Neuronal stem cell (in vitro differentiated cells): ENCODE measurements at regions not wholly inside any gene's neighbourhood (a gene's known extent, or its start where the extent isn't known, plus 50 kb on each side); places are given as distances from the start of the nearest gene placed in this dataset.

Experiments
- DNase-seq: peaks from one replicate; pipeline ENCODE4 v3.0.0-alpha.2; 2013; ENCODE audit warnings: low spot score
- H2AFZ ChIP-seq: one replicate; pipeline ENCODE4 v1.6.1; 2013; ENCODE audit warnings: mild to moderate bottlenecking, low read length, inconsistent platforms
- H2AK5ac ChIP-seq: 2 replicates; pipeline ENCODE4 v1.6.1; 2013; ENCODE audit warnings: low read depth, mild to moderate bottlenecking, inconsistent platforms, low read length, moderate library complexity, mixed read lengths
- H2BK120ac ChIP-seq: 2 replicates; pipeline ENCODE4 v1.6.1; 2013; ENCODE audit warnings: low read depth, mild to moderate bottlenecking, inconsistent platforms, low read length, moderate library complexity, mixed read lengths
- H2BK12ac ChIP-seq: one replicate; pipeline ENCODE4 v1.6.1; 2013; ENCODE audit warnings: low read length, inconsistent platforms
- H2BK15ac ChIP-seq: 2 replicates; pipeline ENCODE4 v1.6.1; 2013; ENCODE audit warnings: mild to moderate bottlenecking, low read length, inconsistent platforms, mixed read lengths
- H2BK5ac ChIP-seq: one replicate; pipeline ENCODE4 v1.6.1; 2013; ENCODE audit warnings: inconsistent platforms, mild to moderate bottlenecking, low read length, moderate library complexity
- H3K14ac ChIP-seq: one replicate; pipeline ENCODE4 v1.6.1; 2013; ENCODE audit warnings: low read length, inconsistent platforms
- H3K18ac ChIP-seq: 2 replicates; pipeline ENCODE4 v1.6.1; 2013; ENCODE audit warnings: low read length, inconsistent platforms
- H3K23ac ChIP-seq: 2 replicates; pipeline ENCODE4 v1.6.1; 2013; ENCODE audit warnings: low read depth, mild to moderate bottlenecking, mixed read lengths, low read length, inconsistent platforms; ENCODE audit not compliant: poor library complexity
- H3K27ac ChIP-seq: replicated peaks from 3 replicates; pipeline ENCODE4 v1.5.1; 2013; ENCODE audit warnings: low read length, inconsistent platforms
- H3K27me3 ChIP-seq, 3 experiments: 2 replicates each; pipeline ENCODE4 v1.6.1; 2013; ENCODE audit warnings: low read length in 3 of 3, mild to moderate bottlenecking in 2 of 3, inconsistent platforms in 1 of 3, low read depth in 1 of 3, mixed read lengths in 1 of 3, moderate library complexity in 1 of 3; ENCODE audit not compliant: control insufficient read depth in 3 of 3, insufficient read depth in 3 of 3
- H3K36me3 ChIP-seq, 2 donors: replicated peaks in 1 of 2; 2 replicates each; pipeline ENCODE4 v1.6.1; 2013; ENCODE audit warnings: low read length in 2 of 2; ENCODE audit not compliant: control insufficient read depth in 2 of 2, insufficient read depth in 2 of 2
- H3K4ac ChIP-seq: 2 replicates; pipeline ENCODE4 v1.6.1; 2013; ENCODE audit warnings: inconsistent platforms, mild to moderate bottlenecking, low read length, moderate library complexity
- H3K4me1 ChIP-seq, 2 donors: 1 replicate in 1 of 2; 2 replicates in 1 of 2; pipeline ENCODE4 v1.6.1; 2013; ENCODE audit warnings: low read length in 2 of 2, low read depth in 1 of 2; ENCODE audit not compliant: control insufficient read depth in 2 of 2, insufficient read depth in 1 of 2
- H3K4me2 ChIP-seq: one replicate; pipeline ENCODE4 v1.6.1; 2013; ENCODE audit warnings: mild to moderate bottlenecking, low read length, inconsistent platforms; ENCODE audit not compliant: insufficient read depth, poor library complexity, severe bottlenecking
- H3K4me3 ChIP-seq, 2 donors: 2 replicates each; pipeline ENCODE4 v1.5.1; 2013; ENCODE audit warnings: low read length in 2 of 2, mild to moderate bottlenecking in 2 of 2, inconsistent platforms in 1 of 2, moderate library complexity in 1 of 2
- H3K79me1 ChIP-seq: one replicate; pipeline ENCODE4 v1.6.1; 2013; ENCODE audit warnings: low read depth, mild to moderate bottlenecking, inconsistent platforms, low read length, moderate library complexity
- H3K9ac ChIP-seq: one replicate; pipeline ENCODE4 v1.6.1; 2013; ENCODE audit warnings: mild to moderate bottlenecking, low read depth, low read length, inconsistent platforms; ENCODE audit not compliant: poor library complexity
- H3K9me3 ChIP-seq, 2 donors: replicated peaks in 1 of 2; 2 replicates each; pipeline versions ENCODE3 to v1.6.1; 2013; ENCODE audit warnings: low read length in 2 of 2, mild to moderate bottlenecking in 2 of 2, inconsistent platforms in 1 of 2, low read depth in 1 of 2, mixed read lengths in 1 of 2, moderate library complexity in 1 of 2; ENCODE audit not compliant: control insufficient read depth in 2 of 2, insufficient read depth in 1 of 2
- H4K8ac ChIP-seq: one replicate; pipeline ENCODE4 v1.6.1; 2013; ENCODE audit warnings: low read depth, mild to moderate bottlenecking, inconsistent platforms, low read length, moderate library complexity
- H4K91ac ChIP-seq: one replicate; pipeline ENCODE4 v1.6.1; 2013; ENCODE audit warnings: low read length, low read depth, mild to moderate bottlenecking, inconsistent platforms; ENCODE audit not compliant: poor library complexity
- WGBS, 2 donors: extraction: QIAGEN DNeasy Blood & Tissue Kit; methylation state at CpG; one replicate each; pipeline ENCODE4 v1.1.7; 2013; ENCODE audit warnings: missing lambda C conversion rate in 2 of 2, mixed read lengths in 1 of 2; ENCODE audit not compliant: insufficient read length in 2 of 2, insufficient replicate concordance in 1 of 2; ENCODE audit errors: extremely low coverage in 2 of 2; 5-methylcytosine and 5-hydroxymethylcytosine counted together

- H2BK120ac ChIP-seq = no peak overlapping the region
- H3K27me3 ChIP-seq = no peaks in the 10 kb centered on the region
- H3K79me1 ChIP-seq = no peaks in the 10 kb centered on the region
- no peak overlapping the region for H3K4me3 ChIP-seq
- H3K36me3 ChIP-seq = no peaks in the 10 kb centered on the region
- no peak overlapping the region for H3K4ac ChIP-seq
- H2BK12ac ChIP-seq = no peak overlapping the region
- DNase-seq = no peak
- no peaks in the 10 kb centered on the region for H3K9me3 ChIP-seq
- H2AFZ ChIP-seq = no peak overlapping the region
- peaks cover 0 to 5% of the 10 kb centered on the region in 2 donors for H3K4me1 ChIP-seq
- H3K4me2 ChIP-seq = no peak overlapping the region
- no peak overlapping the region for H3K14ac ChIP-seq
- no peak overlapping the region for H3K9ac ChIP-seq
- H4K8ac ChIP-seq = no peak overlapping the region
- H2BK15ac ChIP-seq = no peak overlapping the region
- no peak overlapping the region for H3K27ac ChIP-seq
- peak overlapping the region; percentile 53 for H3K18ac ChIP-seq
- no peak overlapping the region for H3K23ac ChIP-seq
- H2BK5ac ChIP-seq = no peak overlapping the region
- H2AK5ac ChIP-seq = no peak overlapping the region
- H4K91ac ChIP-seq = no peak overlapping the region
- no CpG with 5 or more reads among the region's 3 CpGs for WGBS, 2 donors
Measured at GRCh38 chr10:46233181-46233580, 53.6 kb upstream of the ANTXRL start.

- Histone ChIP-seq H2AFZ (no peak overlapping the region), H3K14ac (peak overlapping the region; percentile 1), H3K18ac (peak overlapping the region; percentile 20), H3K36me3 (no peaks in the 10 kb centered on the region), H2BK120ac (no peak overlapping the region), H2BK15ac (no peak overlapping the region), H2BK12ac (no peak overlapping the region), H2AK5ac (no peak overlapping the region), H4K91ac (no peak overlapping the region), H3K79me1 (no peaks in the 10 kb centered on the region), H4K8ac (no peak overlapping the region), H3K27me3 (no peaks in the 10 kb centered on the region), H3K4me3 (no peak overlapping the region), H3K9ac (no peak overlapping the region), H3K4me1 (no peaks in the 10 kb centered on the region), H3K4ac (no peak overlapping the region), H2BK5ac (peak overlapping the region; percentile 27), H3K9me3 (no peaks in the 10 kb centered on the region), H3K27ac (no peak overlapping the region), H3K4me2 (no peak overlapping the region), H3K23ac (no peak overlapping the region)
- WGBS, 2 donors = no CpG with 5 or more reads among the region's 3 CpGs
- DNase-seq = no peak
Measured at GRCh38 chr10:46234026-46234425, 52.8 kb upstream of the ANTXRL start.

DNA sequence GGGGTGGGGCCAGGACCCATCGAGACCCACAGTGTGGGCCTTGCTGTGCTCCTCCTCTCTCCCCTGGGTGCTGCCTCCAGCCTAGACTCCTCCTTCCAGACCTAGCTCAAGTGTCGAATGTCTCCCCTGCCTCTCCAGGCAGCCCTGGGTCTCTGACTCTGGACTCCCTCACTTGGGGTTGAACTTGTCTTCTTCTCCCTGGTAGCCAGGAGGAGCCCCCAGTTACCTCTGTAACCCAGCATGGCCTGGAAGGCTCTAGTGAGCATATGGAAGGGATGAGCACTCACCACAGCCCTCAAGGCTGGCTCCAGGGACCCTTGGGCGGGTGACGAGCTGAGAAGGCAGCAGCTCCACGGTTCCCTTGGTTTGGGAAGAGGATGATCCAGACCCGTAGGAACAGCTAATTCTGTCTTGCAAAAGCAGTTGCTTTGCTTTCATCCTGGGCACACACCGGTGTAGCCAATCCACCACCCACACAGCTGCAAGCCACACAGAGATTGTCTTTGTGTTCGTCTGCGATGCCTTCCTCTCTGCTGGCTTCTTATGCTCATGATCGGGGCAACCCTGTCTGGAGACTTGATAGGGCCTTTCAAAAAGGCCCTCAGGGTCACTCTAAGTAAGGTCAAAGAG is 52.3 kb upstream of the ANTXRL start:
- Histone ChIP-seq H2BK15ac (no peak overlapping the region), H3K79me1 (no peaks in the 10 kb centered on the region), H3K36me3 (no peaks in the 10 kb centered on the region)

DNA sequence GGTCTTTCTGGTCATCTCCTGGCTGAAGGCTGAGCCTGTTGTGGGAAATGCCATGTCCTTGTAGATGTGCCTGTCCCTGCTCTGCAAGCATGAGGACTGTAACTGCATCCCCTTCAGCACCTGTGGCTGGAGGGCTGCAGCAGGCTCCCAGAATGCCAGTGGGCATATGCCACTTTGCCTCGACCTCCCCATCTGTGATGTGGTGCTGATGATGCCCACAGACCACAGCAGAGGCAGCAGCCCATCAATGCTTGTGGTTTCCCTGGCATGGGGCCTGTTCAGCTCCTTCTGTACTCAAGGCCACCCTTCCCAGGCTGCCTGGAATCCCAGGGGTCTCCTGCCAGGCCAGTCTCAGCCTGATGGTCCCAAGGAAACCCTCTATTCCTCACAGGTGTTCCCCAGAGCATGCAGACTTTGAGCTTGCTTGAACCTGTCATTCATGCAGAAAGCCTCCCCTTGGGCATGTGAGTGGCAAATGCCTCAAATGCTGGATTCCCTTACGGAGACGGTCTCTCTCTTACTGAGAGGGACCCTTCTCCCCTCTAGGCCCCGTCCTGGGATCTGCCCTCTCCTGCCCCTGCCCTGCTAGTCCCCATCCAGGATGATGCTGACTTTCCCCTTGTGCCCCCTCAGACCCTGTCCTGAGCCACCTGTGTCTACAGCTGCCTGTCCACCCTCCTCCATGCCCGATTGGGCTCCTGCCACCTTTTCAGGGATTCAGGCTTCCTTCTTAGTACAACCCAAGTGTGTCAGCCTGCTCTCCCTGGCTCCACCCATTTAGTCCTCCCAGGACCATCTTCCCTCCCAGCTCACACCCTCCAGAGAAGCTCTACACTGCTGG is 50.9 kb upstream of the ANTXRL start:
- Histone ChIP-seq H2BK12ac (no peak overlapping the region), H3K9ac (no peak overlapping the region), H2AFZ (no peak overlapping the region), H4K8ac (no peak overlapping the region), H3K79me1 (no peaks in the 10 kb centered on the region), H3K4ac (no peak overlapping the region), H3K4me1 (no peaks in the 10 kb centered on the region), H3K14ac (no peak overlapping the region), H3K9me3 (peaks cover 0 to under 1% of the 10 kb centered on the region in 2 donors), H3K4me3 (no peak overlapping the region), H2BK5ac (no peak overlapping the region), H3K27me3 (no peaks in the 10 kb centered on the region), H3K23ac (no peak overlapping the region), H3K36me3 (no peaks in the 10 kb centered on the region), H3K4me2 (no peak overlapping the region), H3K18ac (peak overlapping the region; percentile 30), H4K91ac (no peak overlapping the region), H3K27ac (no peak overlapping the region), H2BK15ac (no peak overlapping the region), H2AK5ac (peak overlapping the region; percentile 15), H2BK120ac (no peak overlapping the region)
- no CpG with 5 or more reads among the region's 5 CpGs for WGBS, 2 donors
- DNase-seq = no peak

More for the DNA sequence above, 52.3 kb upstream of the ANTXRL start:
- Histone ChIP-seq H2BK12ac (no peak overlapping the region), H3K4me1 (no peaks in the 10 kb centered on the region), H3K18ac (peak overlapping the region; percentile 20), H4K91ac (no peak overlapping the region), H3K14ac (peak overlapping the region; percentile 1), H3K4me3 (no peak overlapping the region), H3K9me3 (no peaks in the 10 kb centered on the region), H2AFZ (no peak overlapping the region), H2AK5ac (no peak overlapping the region), H3K27ac (no peak overlapping the region), H2BK5ac (peak overlapping the region; percentile 27), H3K9ac (no peak overlapping the region), H3K4me2 (no peak overlapping the region), H3K23ac (no peak overlapping the region), H4K8ac (no peak overlapping the region), H2BK120ac (no peak overlapping the region), H3K27me3 (no peaks in the 10 kb centered on the region), H3K4ac (no peak overlapping the region)
- DNase-seq = no peak
- no CpG with 5 or more reads among the region's 10 CpGs for WGBS, 2 donors
